GM18508 (cell line): ENCODE measurements at regions not wholly inside any gene's neighbourhood (a gene's known extent, or its start where the extent isn't known, plus 50 kb on each side); places are given as distances from the start of the nearest gene placed in this dataset.
"Not testable (repeated sequence)": the region's sequence is repeated elsewhere in the genome, so short reads cannot be mapped to it uniquely, and the experiment has no call there.

Source experiments
- ATAC-seq: cut with Tn5 transposase; IDR thresholded peaks from one replicate; pipeline ENCODE4 v1.9.1; 2021; ENCODE audit warnings: moderate number of reproducible peaks; ENCODE audit not compliant: insufficient read depth, unreplicated experiment

GRCh38 chr5:17326600-17327037 is 109.2 kb downstream of the BASP1 start:
- ATAC-seq, result no peak

- no peak for ATAC-seq
Measured at GRCh38 chr5:17327048-17327625, 109.7 kb downstream of the BASP1 start.

- ATAC-seq, result no peak
Measured at GRCh38 chr5:17329571-17329970, 112.1 kb downstream of the BASP1 start.

GRCh38 chr5:17330386-17330785 is 113.0 kb downstream of the BASP1 start:
- no peak for ATAC-seq

- no peak for ATAC-seq
Measured at GRCh38 chr5:17331651-17332050, 114.2 kb downstream of the BASP1 start.

GRCh38 chr5:17333755-17334154 is 116.3 kb downstream of the BASP1 start:
- no peak for ATAC-seq

GRCh38 chr5:17336054-17336453 is 118.6 kb downstream of the BASP1 start:
- no peak for ATAC-seq

- not testable (repeated sequence) for ATAC-seq
Measured at GRCh38 chr5:17336723-17337122, 119.3 kb downstream of the BASP1 start.

GRCh38 chr5:17339841-17340240 is 122.4 kb downstream of the BASP1 start:
- ATAC-seq, result no peak

- no peak for ATAC-seq
Measured at GRCh38 chr5:17340379-17340778, 122.9 kb downstream of the BASP1 start.

- no peak for ATAC-seq
Measured at GRCh38 chr5:17340819-17341218, 123.4 kb downstream of the BASP1 start.

- peak; percentile 88 for ATAC-seq
Measured at GRCh38 chr5:17343675-17344074, 126.2 kb downstream of the BASP1 start.

- ATAC-seq, result no peak
Measured at GRCh38 chr5:17346811-17347210, 129.4 kb downstream of the BASP1 start.

GRCh38 chr5:17352223-17352622 is 134.8 kb downstream of the BASP1 start:
- ATAC-seq, result no peak

- ATAC-seq, result no peak
Measured at GRCh38 chr5:17354265-17354664, 136.8 kb downstream of the BASP1 start.

GRCh38 chr5:17355586-17356346 is 138.3 kb downstream of the BASP1 start:
- no peak for ATAC-seq

- no peak for ATAC-seq
Measured at GRCh38 chr5:17356551-17356950, 139.1 kb downstream of the BASP1 start.

GRCh38 chr5:17357504-17357903 is 140.1 kb downstream of the BASP1 start:
- ATAC-seq, result no peak

GRCh38 chr5:17358031-17358430 is 140.0 kb upstream of the TAF11L2 start:
- ATAC-seq, result no peak

GRCh38 chr5:17359451-17360011 is 138.5 kb upstream of the TAF11L2 start:
- ATAC-seq, result no peak

GRCh38 chr5:17360879-17361278 is 137.2 kb upstream of the TAF11L2 start:
- ATAC-seq, result no peak

- ATAC-seq, result no peak
Measured at GRCh38 chr5:17361331-17361730, 136.7 kb upstream of the TAF11L2 start.
